ENCODE measurements at regions not wholly inside any gene's neighbourhood (a gene's known extent, or its start where the extent isn't known, plus 50 kb on each side); places are given as distances from the start of the nearest gene placed in this dataset.
"Not testable (repeated sequence)": the region's sequence is repeated elsewhere in the genome, so short reads cannot be mapped to it uniquely, and the experiment has no call there.

DNA sequence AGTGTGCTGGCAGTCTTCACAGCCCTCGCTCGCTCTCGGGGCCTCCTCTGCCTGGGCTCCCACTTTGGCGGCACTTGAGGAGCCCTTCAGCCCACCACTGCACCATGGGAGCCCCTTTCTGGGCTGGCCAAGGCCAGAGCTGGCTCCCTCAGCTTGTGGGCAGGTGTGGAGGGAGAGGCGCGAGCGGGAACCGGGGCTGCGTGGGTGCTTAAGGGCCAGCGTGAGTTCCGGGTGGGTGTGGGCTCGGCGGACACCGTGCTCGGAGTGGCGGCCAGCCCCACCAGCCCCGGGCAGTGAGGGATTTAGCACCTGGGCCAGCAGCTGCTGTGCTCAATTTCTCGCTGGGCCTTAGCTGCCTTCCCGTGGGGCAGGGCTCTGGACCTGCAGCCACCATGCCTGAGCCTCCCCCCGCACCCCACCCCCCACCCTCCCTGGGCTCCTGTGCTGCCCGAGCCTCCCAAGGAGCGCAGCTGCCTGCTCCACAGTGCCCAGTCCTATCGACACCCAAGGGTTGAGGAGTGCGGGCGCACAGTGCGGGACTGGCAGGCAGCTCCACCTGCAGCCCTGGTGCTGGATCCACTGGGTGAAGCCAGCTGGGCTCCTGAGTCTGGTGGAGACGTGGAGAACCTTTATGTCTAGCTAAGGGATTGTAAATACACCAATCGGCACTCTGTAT lies 684.4 kb upstream of the GOLIM4 start:
- not testable (repeated sequence) for H4K20me1 ChIP-seq (ENCODE audit: insufficient read depth); H3K4me3 ChIP-seq (ENCODE audit: low read length); H3K4me2 ChIP-seq (ENCODE audit: low read length); H3K79me2 ChIP-seq (replicated peaks; ENCODE audit: insufficient read depth, low read length); H2AFZ ChIP-seq (ENCODE audit: low read depth, low read length); H3F3A ChIP-seq (ENCODE audit: insufficient read depth, low read length, poor library complexity, severe bottlenecking); H3K36me3 ChIP-seq (ENCODE audit: insufficient read depth, low read length); H3K9ac ChIP-seq (ENCODE audit: low read length); H3K27me3 ChIP-seq (ENCODE audit: insufficient read depth, low read depth, low read length); H3K27ac ChIP-seq (ENCODE audit: low read length); H3K9me2 ChIP-seq (ENCODE audit: insufficient read depth, low read length); H3K9me3 ChIP-seq (ENCODE audit: low read length)

DNA sequence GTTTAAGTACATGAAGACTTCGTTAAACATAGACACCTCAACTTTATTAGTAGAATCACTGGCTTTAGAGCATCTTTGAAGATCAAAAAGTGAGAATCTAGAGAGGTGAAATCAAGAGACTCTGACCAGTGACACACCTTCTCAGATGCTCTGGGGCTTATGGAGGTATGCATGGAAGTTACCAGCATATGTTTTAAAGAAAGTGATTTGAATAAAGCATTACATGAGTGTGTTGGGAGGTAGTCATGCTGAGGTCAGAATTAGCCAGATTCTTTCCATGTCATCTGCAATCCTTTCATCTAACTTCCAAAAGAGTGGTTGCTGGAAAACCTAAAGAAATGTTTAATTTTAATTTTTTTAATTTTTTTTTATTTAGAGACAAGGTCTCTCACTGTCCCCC lies 658.0 kb upstream of the GOLIM4 start:
- TF ChIP-seq, protein P1, sequence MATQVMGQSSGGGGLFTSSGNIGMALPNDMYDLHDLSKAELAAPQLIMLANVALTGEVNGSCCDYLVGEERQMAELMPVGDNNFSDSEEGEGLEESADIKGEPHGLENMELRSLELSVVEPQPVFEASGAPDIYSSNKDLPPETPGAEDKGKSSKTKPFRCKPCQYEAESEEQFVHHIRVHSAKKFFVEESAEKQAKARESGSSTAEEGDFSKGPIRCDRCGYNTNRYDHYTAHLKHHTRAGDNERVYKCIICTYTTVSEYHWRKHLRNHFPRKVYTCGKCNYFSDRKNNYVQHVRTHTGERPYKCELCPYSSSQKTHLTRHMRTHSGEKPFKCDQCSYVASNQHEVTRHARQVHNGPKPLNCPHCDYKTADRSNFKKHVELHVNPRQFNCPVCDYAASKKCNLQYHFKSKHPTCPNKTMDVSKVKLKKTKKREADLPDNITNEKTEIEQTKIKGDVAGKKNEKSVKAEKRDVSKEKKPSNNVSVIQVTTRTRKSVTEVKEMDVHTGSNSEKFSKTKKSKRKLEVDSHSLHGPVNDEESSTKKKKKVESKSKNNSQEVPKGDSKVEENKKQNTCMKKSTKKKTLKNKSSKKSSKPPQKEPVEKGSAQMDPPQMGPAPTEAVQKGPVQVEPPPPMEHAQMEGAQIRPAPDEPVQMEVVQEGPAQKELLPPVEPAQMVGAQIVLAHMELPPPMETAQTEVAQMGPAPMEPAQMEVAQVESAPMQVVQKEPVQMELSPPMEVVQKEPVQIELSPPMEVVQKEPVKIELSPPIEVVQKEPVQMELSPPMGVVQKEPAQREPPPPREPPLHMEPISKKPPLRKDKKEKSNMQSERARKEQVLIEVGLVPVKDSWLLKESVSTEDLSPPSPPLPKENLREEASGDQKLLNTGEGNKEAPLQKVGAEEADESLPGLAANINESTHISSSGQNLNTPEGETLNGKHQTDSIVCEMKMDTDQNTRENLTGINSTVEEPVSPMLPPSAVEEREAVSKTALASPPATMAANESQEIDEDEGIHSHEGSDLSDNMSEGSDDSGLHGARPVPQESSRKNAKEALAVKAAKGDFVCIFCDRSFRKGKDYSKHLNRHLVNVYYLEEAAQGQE (IDR thresholded peaks at IDR 0.05; ENCODE audit: borderline replicate concordance) = no peak
- TF ChIP-seq, protein P2, sequence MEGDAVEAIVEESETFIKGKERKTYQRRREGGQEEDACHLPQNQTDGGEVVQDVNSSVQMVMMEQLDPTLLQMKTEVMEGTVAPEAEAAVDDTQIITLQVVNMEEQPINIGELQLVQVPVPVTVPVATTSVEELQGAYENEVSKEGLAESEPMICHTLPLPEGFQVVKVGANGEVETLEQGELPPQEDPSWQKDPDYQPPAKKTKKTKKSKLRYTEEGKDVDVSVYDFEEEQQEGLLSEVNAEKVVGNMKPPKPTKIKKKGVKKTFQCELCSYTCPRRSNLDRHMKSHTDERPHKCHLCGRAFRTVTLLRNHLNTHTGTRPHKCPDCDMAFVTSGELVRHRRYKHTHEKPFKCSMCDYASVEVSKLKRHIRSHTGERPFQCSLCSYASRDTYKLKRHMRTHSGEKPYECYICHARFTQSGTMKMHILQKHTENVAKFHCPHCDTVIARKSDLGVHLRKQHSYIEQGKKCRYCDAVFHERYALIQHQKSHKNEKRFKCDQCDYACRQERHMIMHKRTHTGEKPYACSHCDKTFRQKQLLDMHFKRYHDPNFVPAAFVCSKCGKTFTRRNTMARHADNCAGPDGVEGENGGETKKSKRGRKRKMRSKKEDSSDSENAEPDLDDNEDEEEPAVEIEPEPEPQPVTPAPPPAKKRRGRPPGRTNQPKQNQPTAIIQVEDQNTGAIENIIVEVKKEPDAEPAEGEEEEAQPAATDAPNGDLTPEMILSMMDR (IDR thresholded peaks at IDR 0.05; ENCODE audit: poor library complexity, severe bottlenecking) = no peak
- TF ChIP-seq MXI1 (conservative IDR thresholded peaks at IDR 0.05; ENCODE audit: poor library complexity, severe bottlenecking) = no peak
- no peak for TF ChIP-seq EP300 (conservative IDR thresholded peaks at IDR 0.05; ENCODE audit: poor library complexity, severe bottlenecking)
- TF ChIP-seq POLR2AphosphoS5 (IDR thresholded peaks at IDR 0.05) = no peak
- no peak for TF ChIP-seq EZH2 (IDR thresholded peaks at IDR 0.05; ENCODE audit: borderline replicate concordance, insufficient read depth, low read length, poor library complexity, severe bottlenecking)
- TF ChIP-seq RAD21 (conservative IDR thresholded peaks at IDR 0.05) = no peak
- TF ChIP-seq SMC3 (conservative IDR thresholded peaks at IDR 0.05; ENCODE audit: poor library complexity) = no peak
- TF ChIP-seq TAF1 (IDR thresholded peaks at IDR 0.05; ENCODE audit: low read depth) = no peak

DNA sequence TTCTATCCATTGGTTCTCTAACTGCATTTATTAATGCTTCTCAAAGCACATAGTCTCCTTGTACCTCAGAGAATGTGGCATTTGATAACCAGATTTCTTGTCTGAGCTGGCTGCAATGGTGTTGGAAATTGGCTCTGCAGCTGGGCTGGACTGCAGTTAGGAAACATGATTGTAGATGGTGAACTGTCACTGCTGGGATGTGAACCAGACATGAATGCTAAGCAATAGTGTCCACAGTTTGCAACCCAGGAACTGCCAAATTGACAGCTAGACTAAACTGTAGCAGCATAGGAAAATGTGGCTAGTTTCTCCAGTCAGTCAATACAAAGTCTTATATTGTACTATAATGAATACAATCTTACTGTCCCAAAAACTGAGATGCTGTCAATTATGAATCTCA lies 656.6 kb upstream of the GOLIM4 start:
- Histone ChIP-seq H3F3A (ENCODE audit: insufficient read depth, low read length, poor library complexity, severe bottlenecking) (no peaks in the 10 kb centered on the region), H3K9me3 (ENCODE audit: low read length) (no peaks in the 10 kb centered on the region), H3K4me3 (ENCODE audit: low read length) (no peak overlapping the region), H3K27ac (ENCODE audit: low read length) (no peak overlapping the region), H3K4me2 (ENCODE audit: low read length) (no peak overlapping the region), H3K27me3 (ENCODE audit: insufficient read depth, low read depth, low read length) (no peaks in the 10 kb centered on the region), H4K20me1 (ENCODE audit: insufficient read depth) (no peaks in the 10 kb centered on the region), H3K9me2 (ENCODE audit: insufficient read depth, low read length) (no peaks in the 10 kb centered on the region), H3K79me2 (replicated peaks; ENCODE audit: insufficient read depth, low read length) (no peaks in the 10 kb centered on the region), H2AFZ (ENCODE audit: low read depth, low read length) (no peak overlapping the region), H3K36me3 (ENCODE audit: insufficient read depth, low read length) (no peaks in the 10 kb centered on the region), H3K9ac (ENCODE audit: low read length) (no peak overlapping the region)
- no peak for TF ChIP-seq RAD21 (conservative IDR thresholded peaks at IDR 0.05)
- no peak for TF ChIP-seq MXI1 (conservative IDR thresholded peaks at IDR 0.05; ENCODE audit: poor library complexity, severe bottlenecking)
- no peak for TF ChIP-seq EP300 (conservative IDR thresholded peaks at IDR 0.05; ENCODE audit: poor library complexity, severe bottlenecking)
- TF ChIP-seq, protein P1 (IDR thresholded peaks at IDR 0.05; ENCODE audit: borderline replicate concordance) = no peak
- no peak for TF ChIP-seq TAF1 (IDR thresholded peaks at IDR 0.05; ENCODE audit: low read depth)
- no peak for TF ChIP-seq EZH2 (IDR thresholded peaks at IDR 0.05; ENCODE audit: borderline replicate concordance, insufficient read depth, low read length, poor library complexity, severe bottlenecking)

More for the DNA sequence above, 658.0 kb upstream of the GOLIM4 start:
- Histone ChIP-seq H3K4me2 (ENCODE audit: low read length) (no peak overlapping the region), H4K20me1 (ENCODE audit: insufficient read depth) (no peaks in the 10 kb centered on the region), H2AFZ (ENCODE audit: low read depth, low read length) (no peak overlapping the region), H3K9ac (ENCODE audit: low read length) (no peak overlapping the region), H3K27me3 (ENCODE audit: insufficient read depth, low read depth, low read length) (no peaks in the 10 kb centered on the region), H3K27ac (ENCODE audit: low read length) (no peak overlapping the region), H3K9me2 (ENCODE audit: insufficient read depth, low read length) (no peaks in the 10 kb centered on the region), H3K9me3 (ENCODE audit: low read length) (no peaks in the 10 kb centered on the region), H3K79me2 (replicated peaks; ENCODE audit: insufficient read depth, low read length) (no peaks in the 10 kb centered on the region), H3K36me3 (ENCODE audit: insufficient read depth, low read length) (no peaks in the 10 kb centered on the region), H3F3A (ENCODE audit: insufficient read depth, low read length, poor library complexity, severe bottlenecking) (no peaks in the 10 kb centered on the region), H3K4me3 (ENCODE audit: low read length) (no peak overlapping the region)
